Omental fat pad (tissue), 3 donors: ENCODE measurements at regions not wholly inside any gene's neighbourhood (a gene's known extent, or its start where the extent isn't known, plus 50 kb on each side); places are given as distances from the start of the nearest gene placed in this dataset.
"Not testable (repeated sequence)": the region's sequence is repeated elsewhere in the genome, so short reads cannot be mapped to it uniquely, and the experiment has no call there.

Source experiments
- ATAC-seq: fragments of 150-250 bp; one replicate; pipeline ENCODE4 v1.9.1; 2016; ENCODE audit warnings: mild to moderate bottlenecking, moderate library complexity; ENCODE audit not compliant: low FRiP score
- DNase-seq: peaks from one replicate; pipeline ENCODE4 v3.0.0-alpha.2; 2019; ENCODE audit warnings: low spot score
- CTCF ChIP-seq, 3 donors: fragments of 450-650 bp; IDR thresholded peaks; one replicate each; pipeline ENCODE4 v1.5.1; 2016 to 2017; ENCODE audit warnings: antibody characterized with exemption in 3 of 3, mild to moderate bottlenecking in 3 of 3, moderate library complexity in 2 of 3

GRCh38 chr13:87334176-87334575 is 337.0 kb upstream of the SLITRK5 start:
- DNase-seq (no peak), ATAC-seq (no peak)
- no peak for TF ChIP-seq CTCF (IDR thresholded peaks at IDR 0.05)

- not testable (repeated sequence) for ATAC-seq, DNase-seq
These were observed 334.8 kb upstream of the SLITRK5 start for GRCh38 chr13:87336346-87336889.

- ATAC-seq (no peak), DNase-seq (no peak)
- TF ChIP-seq CTCF (IDR thresholded peaks at IDR 0.05), result no peak
These were observed 327.0 kb upstream of the SLITRK5 start for GRCh38 chr13:87344176-87344575.

- ATAC-seq (no peak), DNase-seq (no peak)
- TF ChIP-seq CTCF (IDR thresholded peaks at IDR 0.05), result no peak
These were observed 315.7 kb upstream of the SLITRK5 start for GRCh38 chr13:87355451-87355850.

GRCh38 chr13:87356314-87356713 is 314.9 kb upstream of the SLITRK5 start:
- DNase-seq (no peak), ATAC-seq (no peak)
- no peak for TF ChIP-seq CTCF (IDR thresholded peaks at IDR 0.05)

GRCh38 chr13:87358319-87358718 is 312.9 kb upstream of the SLITRK5 start:
- ATAC-seq, result no peak
- no peak for DNase-seq
- TF ChIP-seq CTCF (IDR thresholded peaks at IDR 0.05), result no peak

GRCh38 chr13:87361216-87361615 is 310.0 kb upstream of the SLITRK5 start:
- ATAC-seq (no peak), DNase-seq (no peak)
- no peak for TF ChIP-seq CTCF (IDR thresholded peaks at IDR 0.05)

GRCh38 chr13:87368639-87369038 is 302.5 kb upstream of the SLITRK5 start:
- ATAC-seq (no peak), DNase-seq (no peak)
- TF ChIP-seq CTCF (IDR thresholded peaks at IDR 0.05), result no peak
